GM19240 (cell line): ENCODE measurements at regions not wholly inside any gene's neighbourhood (a gene's known extent, or its start where the extent isn't known, plus 50 kb on each side); places are given as distances from the start of the nearest gene placed in this dataset.

Experiments
- DNase-seq: peaks from one replicate; pipeline ENCODE4 v3.0.0; 2011; ENCODE audit warnings: low spot score; ENCODE audit not compliant: insufficient read length

DNA sequence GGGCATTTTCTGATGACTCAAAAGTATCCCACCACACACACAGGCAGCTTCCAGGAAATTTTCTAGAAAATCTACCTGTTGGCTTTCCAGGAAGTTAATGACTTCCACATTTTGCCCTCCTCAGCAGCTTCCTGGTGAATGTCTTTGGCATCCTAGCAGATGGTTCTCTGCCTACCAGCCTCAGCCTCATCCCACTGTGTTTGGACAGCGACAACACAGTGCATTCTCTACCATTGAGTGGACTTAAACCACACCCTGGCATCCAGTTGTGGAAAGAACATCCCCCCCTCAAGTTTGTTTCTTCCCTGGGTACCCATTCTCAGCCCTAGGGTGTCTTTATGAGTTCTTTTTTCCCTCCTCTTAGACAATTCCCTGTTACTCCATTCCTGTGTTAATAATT lies 50.8 kb upstream of the GADL1 start:
- DNase-seq = no peak

DNA sequence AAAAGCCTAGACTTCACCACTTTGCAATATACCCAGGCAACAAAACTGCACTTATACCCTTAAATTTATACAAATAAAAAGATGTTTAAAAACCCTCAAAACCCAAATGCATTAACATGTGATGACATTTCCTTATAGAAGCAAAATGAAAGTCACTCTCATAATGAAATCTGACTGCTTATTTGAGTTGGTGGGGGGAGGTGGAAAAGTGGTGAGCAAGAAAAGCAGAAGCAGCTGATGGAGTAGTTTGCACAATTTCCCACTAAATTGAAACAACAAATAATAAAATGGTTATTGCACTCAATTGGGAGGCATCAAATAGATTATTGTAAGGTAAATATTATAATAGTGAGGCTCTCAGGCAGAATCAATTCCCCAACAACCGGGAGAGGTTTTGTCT lies 54.0 kb upstream of the GADL1 start:
- DNase-seq = no peak

DNA sequence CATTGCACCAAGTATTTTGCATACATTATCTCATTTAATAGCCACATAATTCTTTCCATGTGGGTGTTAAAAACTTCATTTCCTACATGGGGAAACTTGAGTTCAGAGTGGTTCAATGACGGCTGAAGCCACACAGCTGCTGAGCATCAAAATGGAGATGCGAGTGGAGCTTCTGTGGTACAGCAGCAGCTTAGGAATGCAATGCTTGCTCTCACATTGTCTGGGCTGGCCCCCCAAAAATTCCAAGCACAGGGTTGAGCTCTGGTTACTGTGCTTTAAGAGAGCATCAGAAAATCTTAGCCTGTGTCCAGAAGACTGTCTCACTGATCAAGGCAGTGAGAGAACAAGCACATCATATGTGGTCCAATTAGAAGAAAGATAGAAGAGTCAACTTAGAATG lies 57.4 kb upstream of the GADL1 start:
- DNase-seq = no peak

DNA sequence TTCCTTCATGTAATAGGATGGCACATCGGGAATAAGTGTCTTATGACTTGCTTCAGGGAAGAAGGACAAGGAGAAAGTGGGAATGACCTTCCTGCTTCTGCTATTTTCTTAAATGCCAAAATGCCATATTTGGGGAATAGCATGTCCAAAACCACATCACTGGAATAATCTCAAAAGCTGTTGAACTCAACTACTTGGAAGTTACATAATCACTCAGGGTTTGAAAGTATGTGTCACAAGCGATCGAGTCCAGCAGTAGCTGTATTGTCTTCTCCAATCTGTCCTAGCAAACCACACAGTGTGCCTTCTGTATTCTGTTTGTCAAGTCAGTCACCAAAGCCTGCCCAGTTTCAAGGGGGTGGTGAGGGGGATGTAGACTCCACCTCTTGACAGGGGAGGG lies 58.3 kb upstream of the GADL1 start:
- no peak for DNase-seq

DNA sequence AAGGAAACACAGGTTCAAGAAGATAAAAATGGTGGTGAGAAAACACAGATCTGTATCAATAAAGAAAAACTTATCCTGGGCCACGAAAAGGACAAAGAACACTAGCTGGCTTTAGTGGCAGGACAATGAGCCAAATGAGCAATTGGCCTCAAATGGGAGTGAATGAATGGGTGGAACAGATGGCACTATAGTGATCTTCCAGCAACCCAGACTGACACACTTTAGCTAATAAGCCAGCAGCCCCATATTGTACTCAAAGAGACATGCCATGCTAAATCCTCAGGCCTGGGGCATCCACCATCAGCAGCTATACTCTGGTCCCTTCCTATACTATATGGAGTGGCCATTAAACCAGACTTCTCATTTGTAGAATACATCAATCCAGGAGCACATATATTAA lies 60.0 kb upstream of the GADL1 start:
- no peak for DNase-seq

DNA sequence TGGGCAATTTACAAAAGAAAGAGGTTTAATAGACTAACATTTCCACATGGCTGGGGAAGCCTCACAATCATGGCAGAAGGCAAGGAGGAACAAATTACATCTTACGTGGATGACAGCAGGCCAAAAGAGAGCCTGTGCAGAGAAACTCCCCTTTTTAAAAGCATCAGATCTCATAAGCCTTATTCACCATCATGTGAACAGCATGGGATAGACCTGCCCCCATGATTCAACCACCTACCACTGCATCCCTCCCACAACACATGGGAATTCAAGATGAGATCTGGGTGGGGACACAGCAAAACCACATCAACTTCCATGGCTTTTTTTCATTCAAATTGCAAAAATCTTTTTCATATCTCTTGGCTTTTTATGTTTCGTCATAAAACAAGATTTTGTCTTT lies 67.6 kb upstream of the GADL1 start:
- no peak for DNase-seq

DNA sequence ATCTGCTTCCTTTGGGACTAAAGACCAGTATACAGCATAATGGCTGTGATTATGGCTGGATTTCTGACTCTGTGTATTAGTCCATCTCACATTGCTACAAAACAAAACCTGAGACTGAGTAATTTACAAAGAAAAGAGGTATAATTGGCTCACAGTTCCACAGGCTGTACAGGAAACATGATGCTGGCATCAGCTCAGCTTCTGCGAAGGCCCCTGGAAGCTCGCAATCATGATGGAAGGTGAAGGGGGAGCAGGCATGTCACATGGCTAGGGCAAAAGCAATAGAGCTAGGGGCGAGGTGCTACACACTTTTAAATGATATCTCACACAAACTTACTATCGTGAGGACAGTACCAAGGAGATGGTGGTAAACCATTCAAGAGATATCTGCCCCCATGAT lies 68.0 kb upstream of the GADL1 start:
- DNase-seq = no peak

DNA sequence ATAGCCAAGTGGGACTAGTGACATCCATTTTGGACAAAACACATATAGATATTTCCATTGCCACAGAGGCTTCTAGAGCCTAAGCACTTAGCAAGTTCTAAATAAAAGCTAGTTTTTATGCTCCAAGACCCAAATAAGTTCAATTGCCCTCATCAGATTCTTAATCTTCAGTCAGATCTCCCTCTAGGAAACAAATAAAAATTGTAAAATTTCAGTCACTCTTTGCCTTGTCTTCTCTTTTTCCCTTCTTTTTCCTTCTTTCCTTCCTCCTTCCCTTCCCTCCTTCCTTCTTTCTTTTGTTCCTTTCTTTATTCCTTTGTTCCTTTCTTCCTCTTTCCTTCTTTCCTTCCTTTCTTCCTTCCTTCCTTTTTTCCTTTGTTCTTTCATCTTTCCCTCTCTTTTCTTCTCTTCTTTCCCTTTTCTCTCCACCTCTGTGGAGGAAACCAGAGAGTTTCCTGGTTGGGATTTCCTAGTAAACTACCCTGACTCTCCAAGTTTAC lies 68.8 kb upstream of the GADL1 start:
- no peak for DNase-seq

DNA sequence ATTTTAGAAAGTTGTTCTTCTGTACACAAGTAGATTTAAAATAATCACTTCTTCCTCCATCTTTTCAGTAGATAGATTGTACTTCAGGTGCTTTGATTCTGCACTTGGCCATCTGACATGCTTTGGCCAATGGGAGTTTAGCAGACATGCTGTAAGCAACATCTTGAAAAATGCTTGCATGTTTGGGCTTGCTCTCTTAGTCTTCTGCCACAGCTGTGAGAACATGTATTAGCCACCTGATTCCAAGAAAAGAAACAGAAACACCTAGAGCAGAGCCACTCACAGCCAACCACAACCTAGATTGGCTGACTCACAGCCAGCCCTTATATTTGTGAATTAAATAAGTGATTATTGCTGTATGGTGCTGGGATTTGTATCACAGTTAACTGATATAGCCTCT lies 70.2 kb upstream of the GADL1 start:
- DNase-seq = peak; percentile 7

DNA sequence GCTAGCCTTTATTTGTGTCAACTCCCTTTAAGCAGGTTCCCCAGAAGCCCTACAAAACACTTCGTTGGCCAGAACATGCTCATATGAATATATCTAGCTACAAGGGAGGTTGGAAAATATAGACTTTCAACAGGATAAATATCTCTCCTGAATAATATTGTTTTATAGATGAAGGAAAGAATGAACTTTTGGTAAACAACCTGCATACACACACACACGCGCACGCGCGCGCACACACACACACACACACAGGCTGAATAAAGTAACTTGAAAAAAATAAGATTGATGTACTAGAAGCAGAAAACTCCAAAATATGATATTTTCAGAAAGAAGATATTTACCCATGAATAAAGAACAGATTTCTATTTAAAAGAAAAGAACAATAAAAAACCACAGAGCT lies 72.4 kb upstream of the GADL1 start:
- no peak for DNase-seq

DNA sequence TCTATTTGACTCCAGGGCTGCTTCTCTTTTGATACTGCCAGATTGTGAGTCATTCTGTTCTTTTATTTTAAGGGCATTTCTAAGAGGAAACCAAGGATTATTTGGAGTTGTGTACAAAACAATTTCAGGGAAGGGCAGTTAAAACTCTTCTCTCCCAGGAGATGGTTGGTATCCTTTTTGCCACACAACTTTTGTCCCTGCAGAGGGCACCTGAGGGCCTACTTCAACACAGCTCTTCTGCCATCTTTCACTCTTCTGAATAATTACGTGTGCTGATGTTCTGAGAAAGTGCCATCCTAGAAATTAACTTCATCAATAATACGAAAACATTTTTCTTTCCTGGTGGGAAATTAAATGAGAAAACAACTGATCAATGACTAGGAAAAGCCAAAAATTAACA lies 75.7 kb upstream of the GADL1 start:
- no peak for DNase-seq

DNA sequence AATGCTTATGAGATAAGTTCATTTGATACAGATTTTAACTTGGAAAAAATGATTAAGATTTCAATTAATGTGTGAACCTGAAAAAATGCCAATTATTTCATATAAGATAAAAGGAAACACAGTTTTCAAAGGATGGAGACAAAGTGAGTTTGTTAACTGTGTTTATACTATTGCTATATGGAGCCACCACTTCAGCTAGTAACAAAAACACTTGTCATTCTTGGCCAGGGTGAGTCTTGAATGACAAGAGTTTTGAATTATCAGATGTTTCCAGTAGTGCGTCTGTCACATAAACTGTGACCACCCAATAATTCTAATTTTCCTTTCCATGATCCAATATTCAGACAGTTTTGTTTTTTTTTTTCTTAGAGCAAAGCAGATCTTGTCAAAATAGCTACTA lies 78.0 kb upstream of the GADL1 start:
- DNase-seq = no peak

DNA sequence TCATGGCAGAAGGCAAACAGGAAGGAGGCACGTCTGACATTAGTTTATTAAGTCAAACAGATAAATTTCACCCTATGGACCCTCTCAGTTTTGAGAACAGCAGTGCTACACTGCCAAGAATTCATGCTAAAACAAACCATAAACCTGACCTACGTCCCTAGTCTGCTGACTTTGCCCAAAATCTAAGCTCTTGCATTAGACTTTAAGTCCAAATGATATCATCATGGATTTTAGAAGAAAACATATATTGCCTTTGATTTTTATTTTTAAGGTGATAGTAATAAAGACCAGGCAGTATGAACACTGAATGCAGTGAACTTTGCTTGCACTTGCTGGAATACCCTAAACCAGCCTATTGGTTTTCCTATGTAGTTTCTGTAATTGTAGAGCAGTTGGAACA lies 79.6 kb upstream of the GADL1 start:
- DNase-seq = no peak

DNA sequence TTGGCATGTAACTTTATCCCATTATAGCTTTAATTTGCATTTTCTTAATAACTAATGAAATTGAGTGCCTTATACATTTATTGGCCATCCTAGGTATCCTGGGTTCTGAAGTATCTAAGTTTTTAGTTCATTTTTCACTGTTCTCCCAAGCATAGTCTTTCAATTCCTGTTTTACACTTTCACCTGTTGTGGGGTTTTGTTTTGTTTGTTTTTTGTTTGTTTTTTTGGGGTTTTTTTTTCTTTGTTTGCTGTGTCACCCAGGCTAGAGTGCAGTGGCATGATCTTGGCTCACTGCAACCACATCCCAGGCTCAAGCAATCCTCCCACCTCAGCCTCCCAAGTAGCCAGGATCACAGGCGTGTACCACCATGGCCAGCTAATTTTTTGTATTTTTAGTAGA lies 83.1 kb upstream of the GADL1 start:
- no peak for DNase-seq

DNA sequence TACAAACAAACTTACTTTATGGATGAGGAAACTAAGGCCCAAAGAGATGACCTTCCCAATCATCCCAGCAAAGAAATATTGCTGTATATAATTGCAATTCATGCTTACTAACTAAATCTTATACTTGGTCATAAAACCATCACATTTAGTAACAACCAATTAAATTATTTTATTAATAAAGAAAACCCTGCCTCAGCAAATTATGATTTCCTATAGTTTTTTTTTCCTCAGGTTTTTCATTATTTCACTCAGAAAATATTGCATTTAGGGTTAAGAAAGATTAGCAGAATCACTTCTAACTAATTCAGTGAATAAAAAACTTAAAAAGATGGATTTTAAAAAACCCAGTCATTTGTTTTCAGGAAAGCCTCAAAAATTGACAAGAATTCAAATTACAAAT lies 86.5 kb upstream of the GADL1 start:
- no peak for DNase-seq

DNA sequence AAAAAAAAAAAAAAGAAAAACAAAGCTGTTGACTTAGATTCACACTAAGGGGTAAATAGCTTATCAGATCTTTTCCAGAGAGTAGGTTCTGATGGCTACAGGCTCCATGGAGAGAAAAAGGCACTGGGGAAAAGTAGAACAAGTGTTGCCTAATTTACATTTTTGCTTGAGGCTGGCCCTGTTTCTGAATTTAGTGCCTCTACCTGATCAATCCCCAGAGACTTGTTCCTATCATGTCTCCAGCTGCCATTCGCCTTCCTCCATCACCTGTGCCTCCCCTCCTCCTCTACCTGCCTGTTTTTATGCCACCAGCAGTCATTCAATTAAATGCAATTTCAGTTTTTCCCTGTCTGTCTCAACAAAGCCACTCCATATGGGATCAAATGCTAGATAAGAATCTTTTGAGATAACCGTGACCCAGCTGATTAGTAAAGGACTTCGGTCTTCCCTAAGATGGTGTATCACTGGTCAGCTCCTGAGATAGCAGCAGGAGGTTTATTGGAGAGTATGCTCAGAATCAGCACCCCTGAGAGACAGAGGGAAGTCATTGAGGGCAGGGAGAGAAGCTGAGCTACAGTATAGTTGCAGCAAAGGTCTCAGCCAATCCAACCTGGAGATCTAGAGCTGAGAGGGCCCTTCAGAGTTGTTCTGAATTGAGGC lies 88.1 kb upstream of the GADL1 start:
- no peak for DNase-seq

DNA sequence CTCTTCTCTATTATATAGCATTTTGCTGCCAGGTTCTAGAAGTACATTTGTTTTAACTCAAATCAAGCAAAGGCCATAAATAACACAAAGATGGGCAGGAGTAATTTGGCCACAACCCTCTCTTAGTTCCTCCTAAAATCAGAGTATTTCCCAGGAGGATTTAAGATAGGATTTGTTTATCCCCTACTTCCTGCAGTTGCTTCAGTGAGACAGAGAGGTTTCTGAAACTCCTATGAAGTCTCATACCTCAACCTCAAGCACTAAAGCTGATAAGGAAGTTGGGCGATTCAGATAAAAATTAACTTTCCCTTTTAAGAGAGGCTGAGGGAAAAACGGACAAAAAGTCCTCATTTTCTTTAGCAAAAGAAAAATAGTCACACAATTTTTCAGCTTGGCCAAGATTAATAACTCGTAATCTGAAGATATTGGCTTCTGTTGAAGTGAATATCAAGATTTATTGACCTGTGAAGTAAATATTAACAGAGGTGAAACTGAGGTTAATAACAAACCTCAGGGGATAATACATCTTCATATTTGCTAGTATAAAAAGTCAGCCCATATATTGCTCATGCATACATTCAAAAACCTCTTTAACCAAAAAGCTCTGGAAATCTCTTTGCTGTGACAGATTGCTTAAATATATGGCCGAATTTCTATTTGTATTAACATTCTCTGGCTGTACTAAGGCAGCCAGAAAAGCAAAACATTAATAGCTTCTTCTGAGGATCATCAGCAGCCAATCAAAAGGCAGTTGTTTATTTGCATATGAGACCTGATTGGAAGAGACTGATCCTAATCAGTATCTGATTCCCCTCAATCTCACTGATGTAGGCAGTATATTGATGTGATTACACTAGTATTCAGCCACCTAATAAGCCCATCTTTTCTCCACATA lies 90.6 kb upstream of the GADL1 start:
- no peak for DNase-seq

DNA sequence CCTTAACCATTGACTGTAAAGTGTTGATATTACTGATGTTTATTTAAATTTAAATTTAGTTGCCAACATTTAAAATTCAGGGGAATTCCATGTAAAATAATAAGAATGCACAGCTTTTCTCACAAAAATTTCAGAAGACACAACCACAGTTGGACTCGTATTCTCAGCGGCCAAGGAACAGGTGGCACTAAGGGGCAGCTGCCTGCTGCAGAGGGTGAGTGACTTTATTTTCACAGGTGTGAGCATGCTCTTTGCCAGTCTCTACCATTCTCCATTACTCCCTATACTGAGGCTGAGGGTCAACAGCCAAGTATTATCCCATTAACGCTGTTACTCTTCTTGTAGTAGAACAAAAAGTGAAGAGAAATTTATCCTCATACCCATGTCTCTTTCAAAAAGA lies 92.1 kb upstream of the GADL1 start:
- no peak for DNase-seq

DNA sequence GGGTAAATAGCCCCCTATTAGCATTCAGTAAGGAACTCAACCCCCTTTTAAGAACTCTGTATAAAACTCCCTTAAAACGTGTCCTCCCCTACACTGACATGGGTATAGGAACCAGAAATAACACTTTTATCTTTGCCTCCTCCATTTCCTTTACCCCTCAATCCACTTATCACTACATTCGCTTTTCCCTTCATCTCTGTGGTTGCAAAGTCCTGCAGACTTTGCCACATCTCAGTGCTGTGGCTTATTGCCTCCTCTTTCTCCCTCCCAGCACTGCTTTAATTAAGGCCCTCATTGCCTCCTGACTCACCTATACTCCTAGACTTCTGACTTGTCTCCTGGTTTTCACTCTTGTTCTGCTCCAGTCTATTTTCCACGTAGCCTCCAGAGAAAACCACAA lies 94.3 kb upstream of the GADL1 start:
- no peak for DNase-seq

DNA sequence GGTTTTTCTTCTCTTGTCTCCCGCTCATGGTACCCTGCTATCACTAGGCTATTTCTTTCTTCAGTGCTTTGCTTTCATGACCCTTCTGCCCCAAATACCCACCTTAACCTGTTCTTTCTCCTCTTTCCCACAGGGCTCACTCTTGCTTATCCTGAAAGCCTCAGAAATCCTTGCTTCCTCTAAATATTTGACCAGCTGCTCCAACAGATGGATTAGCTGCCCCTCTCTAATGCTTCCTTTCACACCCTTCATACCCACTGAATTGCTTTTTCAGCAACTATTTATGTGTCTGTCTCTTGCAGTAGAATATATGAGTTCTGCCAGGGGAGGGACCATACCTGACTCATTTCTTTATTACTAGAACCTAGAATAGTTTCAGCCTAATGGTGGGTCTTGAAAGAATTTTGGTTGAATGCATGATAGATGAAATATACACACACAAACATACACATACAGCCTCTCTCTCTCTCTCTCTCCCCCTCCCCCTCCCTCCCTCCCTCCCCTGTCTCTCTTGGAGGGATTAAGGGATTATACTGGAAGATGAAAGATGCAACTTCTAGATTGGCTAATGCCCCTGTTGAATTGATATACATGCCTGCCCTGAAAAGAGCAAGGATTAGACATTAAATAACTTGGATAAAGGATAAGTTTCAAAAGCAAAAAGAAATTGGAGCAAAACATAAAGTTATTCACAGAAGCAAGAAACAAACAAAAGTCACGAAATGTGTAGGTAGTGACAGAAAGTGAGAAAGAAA lies 95.0 kb upstream of the GADL1 start:
- no peak for DNase-seq

DNA sequence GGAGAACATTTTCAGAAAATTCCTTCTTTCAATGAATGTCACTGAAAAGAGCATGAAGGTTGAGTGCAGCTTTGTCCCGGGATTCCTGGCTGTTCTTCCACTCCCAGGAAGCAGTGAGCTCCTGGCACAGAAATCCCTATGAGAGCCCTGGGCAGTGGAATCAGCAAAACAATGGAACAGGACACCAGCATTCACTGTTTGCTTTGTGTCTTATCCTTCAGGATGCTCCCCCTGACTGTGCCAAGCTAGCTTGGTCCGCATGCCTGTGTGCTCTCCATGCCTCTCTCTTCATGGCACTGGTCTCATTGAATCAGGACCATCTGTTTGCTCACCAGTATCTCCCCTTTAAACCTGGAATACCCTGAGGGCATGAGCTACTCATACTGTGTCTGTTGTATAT lies 102.0 kb upstream of the GADL1 start:
- DNase-seq = no peak

DNA sequence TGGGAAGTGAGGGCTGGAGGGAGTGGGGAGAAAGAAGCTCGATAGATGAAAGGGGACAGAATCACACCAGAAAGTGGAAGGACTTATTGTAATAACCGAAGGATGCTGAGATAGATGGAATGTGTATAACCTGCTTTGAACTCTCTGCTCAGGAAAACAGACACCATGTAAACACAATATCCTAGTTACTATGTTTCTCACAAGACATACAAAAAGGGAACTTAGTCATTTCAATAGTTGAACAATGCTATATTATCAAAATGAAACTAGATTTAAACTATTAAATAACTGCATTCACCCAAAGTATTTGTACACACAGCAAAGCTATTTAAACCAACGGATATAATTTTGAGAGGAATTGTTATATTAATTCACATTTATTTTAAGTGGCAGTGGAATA lies 108.3 kb upstream of the GADL1 start:
- no peak for DNase-seq
